H1 (cell line): ENCODE measurements at regions not wholly inside any gene's neighbourhood (a gene's known extent, or its start where the extent isn't known, plus 50 kb on each side); places are given as distances from the start of the nearest gene placed in this dataset.
A peak's percentile ranks its signal among the peaks of the same experiment; 100 is the strongest.

ENCODE experiments used
- ASH2L ChIP-seq: fragments of 200-600, 300-600 bp; sonication (generic); IDR thresholded peaks from one replicate; pipeline ENCODE4 v1.7.1; 2017; ENCODE audit warnings: low read length
- BCL11A ChIP-seq, 2 experiments: IDR thresholded peaks; one replicate each; pipeline ENCODE4 v1.6.1; 2011; ENCODE audit warnings: low read depth in 2 of 2, low read length in 2 of 2, mild to moderate bottlenecking in 2 of 2
- CBX8 ChIP-seq: fragments of 300-800, 300-1000 bp; sonication (generic); IDR thresholded peaks from 2 replicates; pipeline ENCODE4 v1.7.1; 2016; ENCODE audit warnings: low read depth, low read length, borderline replicate concordance
- CHD1 ChIP-seq: IDR thresholded peaks from 2 replicates; pipeline ENCODE4 v1.6.1; 2012; ENCODE audit warnings: low read depth, low read length, improper control_type of control experiment
- EGR1 ChIP-seq: IDR thresholded peaks from 2 replicates; pipeline ENCODE4 v1.6.1; 2011; ENCODE audit warnings: low read depth, low read length, borderline replicate concordance
- KDM4A ChIP-seq: IDR thresholded peaks from one replicate; pipeline ENCODE4 v1.7.1; 2012; ENCODE audit warnings: low read depth, mild to moderate bottlenecking, moderate library complexity, low read length, inconsistent platforms; ENCODE audit not compliant: severe bottlenecking
- KDM5A ChIP-seq: fragments of 200-600 bp; IDR thresholded peaks from 2 replicates; pipeline ENCODE4 v1.7.1; 2012; ENCODE audit warnings: mild to moderate bottlenecking, low read length, inconsistent platforms, mixed read lengths
- RFX5 ChIP-seq: IDR thresholded peaks from 2 replicates; pipeline ENCODE4 v1.6.1; 2011; ENCODE audit warnings: low read depth, low read length, improper control_type of control experiment, borderline replicate concordance
- SIN3A ChIP-seq, 2 experiments: IDR thresholded peaks in 1 of 2; conservative IDR thresholded peaks in 1 of 2; 2 replicates each; pipeline ENCODE4 v1.6.1; 2011 to 2012; ENCODE audit warnings: low read length in 2 of 2, improper control_type of control experiment in 1 of 2, low read depth in 1 of 2, mild to moderate bottlenecking in 1 of 2
- SP2 ChIP-seq: IDR thresholded peaks from 2 replicates; pipeline ENCODE4 v1.6.1; 2012; ENCODE audit warnings: mild to moderate bottlenecking, low read length, inconsistent platforms
- SRF ChIP-seq: IDR thresholded peaks from 2 replicates; pipeline ENCODE4 v1.6.1; 2011; ENCODE audit warnings: mild to moderate bottlenecking, low read depth, low read length, moderate library complexity
- TCF12 ChIP-seq: IDR thresholded peaks from 2 replicates; pipeline ENCODE4 v1.6.1; 2011; ENCODE audit warnings: low read depth, mild to moderate bottlenecking, low read length
- TF ChIP-seq, protein P1 (sequence below): IDR thresholded peaks from 2 replicates; pipeline ENCODE4 v1.6.1; 2012; ENCODE audit warnings: low read length, inconsistent platforms
- TF ChIP-seq, protein P2 (sequence below): IDR thresholded peaks from 2 replicates; pipeline ENCODE4 v1.6.1; 2011; ENCODE audit warnings: low read length, improper control_type of control experiment
- TF ChIP-seq, protein P3 (sequence below), 3 experiments: IDR thresholded peaks; 1 replicate in 2 of 3; 2 replicates in 1 of 3; pipeline versions ENCODE4 v1.5.1 to v1.6.1; 2011; ENCODE audit warnings: low read length in 3 of 3, mild to moderate bottlenecking in 3 of 3, inconsistent platforms in 2 of 3, low read depth in 1 of 3, moderate library complexity in 1 of 3; ENCODE audit not compliant: insufficient read depth in 1 of 3; ENCODE audit errors: control extremely low read depth in 1 of 3

DNA sequence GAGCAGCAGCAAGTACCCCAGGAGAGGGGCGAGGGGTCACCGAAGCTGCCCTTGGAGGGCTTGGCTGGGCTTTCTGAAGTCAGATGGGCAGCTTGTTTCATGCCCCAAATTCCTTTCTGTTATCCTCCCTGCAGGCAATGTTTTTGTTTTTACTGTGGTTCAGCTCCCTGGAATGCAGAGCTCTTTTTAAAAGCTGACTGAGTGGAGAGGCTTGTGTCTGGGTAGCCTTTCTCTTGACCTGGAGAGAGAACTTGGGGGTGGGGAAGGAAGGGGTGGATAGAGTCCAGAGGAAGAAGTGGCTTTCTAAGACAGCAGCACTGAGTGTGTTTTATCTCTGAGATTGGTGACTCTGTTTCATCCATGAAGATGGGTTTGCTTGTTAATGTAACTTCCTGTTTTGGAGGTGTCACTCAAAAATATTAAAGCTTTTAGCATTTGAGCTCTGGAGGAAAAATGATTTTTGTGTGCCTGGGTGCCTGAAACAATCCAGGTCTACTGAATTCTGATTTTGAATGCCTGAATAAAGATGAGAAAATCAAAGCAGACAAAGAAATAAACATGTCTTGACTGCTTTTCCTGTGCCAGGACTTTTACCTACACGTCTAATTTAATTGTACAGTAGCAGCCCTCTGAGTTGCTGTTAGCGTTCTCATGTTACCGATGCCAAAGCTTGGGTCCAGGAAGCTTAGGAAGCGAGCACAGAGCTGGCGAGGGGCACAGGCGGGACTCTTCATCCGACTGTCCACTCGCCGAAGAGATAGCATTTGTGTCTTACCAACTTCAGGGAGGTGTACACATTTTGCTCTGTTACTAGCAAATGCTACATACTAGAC, 78.2 kb upstream of the EEF1E1 start (continued):
- TF ChIP-seq, protein P1, sequence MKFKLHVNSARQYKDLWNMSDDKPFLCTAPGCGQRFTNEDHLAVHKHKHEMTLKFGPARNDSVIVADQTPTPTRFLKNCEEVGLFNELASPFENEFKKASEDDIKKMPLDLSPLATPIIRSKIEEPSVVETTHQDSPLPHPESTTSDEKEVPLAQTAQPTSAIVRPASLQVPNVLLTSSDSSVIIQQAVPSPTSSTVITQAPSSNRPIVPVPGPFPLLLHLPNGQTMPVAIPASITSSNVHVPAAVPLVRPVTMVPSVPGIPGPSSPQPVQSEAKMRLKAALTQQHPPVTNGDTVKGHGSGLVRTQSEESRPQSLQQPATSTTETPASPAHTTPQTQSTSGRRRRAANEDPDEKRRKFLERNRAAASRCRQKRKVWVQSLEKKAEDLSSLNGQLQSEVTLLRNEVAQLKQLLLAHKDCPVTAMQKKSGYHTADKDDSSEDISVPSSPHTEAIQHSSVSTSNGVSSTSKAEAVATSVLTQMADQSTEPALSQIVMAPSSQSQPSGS: no peak
- TF ChIP-seq SIN3A (conservative IDR thresholded peaks at IDR 0.05 in 1 of 2, IDR thresholded peaks at IDR 0.05 in 1 of 2; ENCODE audit: low read depth in 1 of 2, low read length in 2 of 2) (no peak), SRF (no peak), KDM4A (no peak), EGR1 (no peak), RFX5 (no peak), KDM5A (no peak), ASH2L (peak; percentile 42), CBX8 (no peak), CHD1 (no peak), TCF12 (peak; percentile 75; the same call in 1 of the 2 replicates), SP2 (no peak), BCL11A (IDR thresholded peaks at IDR 0.05; ENCODE audit: low read depth in 2 of 2, low read length in 2 of 2) (no peak)
- TF ChIP-seq, protein P2, sequence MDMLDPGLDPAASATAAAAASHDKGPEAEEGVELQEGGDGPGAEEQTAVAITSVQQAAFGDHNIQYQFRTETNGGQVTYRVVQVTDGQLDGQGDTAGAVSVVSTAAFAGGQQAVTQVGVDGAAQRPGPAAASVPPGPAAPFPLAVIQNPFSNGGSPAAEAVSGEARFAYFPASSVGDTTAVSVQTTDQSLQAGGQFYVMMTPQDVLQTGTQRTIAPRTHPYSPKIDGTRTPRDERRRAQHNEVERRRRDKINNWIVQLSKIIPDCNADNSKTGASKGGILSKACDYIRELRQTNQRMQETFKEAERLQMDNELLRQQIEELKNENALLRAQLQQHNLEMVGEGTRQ: no peak
- TF ChIP-seq, protein P3, sequence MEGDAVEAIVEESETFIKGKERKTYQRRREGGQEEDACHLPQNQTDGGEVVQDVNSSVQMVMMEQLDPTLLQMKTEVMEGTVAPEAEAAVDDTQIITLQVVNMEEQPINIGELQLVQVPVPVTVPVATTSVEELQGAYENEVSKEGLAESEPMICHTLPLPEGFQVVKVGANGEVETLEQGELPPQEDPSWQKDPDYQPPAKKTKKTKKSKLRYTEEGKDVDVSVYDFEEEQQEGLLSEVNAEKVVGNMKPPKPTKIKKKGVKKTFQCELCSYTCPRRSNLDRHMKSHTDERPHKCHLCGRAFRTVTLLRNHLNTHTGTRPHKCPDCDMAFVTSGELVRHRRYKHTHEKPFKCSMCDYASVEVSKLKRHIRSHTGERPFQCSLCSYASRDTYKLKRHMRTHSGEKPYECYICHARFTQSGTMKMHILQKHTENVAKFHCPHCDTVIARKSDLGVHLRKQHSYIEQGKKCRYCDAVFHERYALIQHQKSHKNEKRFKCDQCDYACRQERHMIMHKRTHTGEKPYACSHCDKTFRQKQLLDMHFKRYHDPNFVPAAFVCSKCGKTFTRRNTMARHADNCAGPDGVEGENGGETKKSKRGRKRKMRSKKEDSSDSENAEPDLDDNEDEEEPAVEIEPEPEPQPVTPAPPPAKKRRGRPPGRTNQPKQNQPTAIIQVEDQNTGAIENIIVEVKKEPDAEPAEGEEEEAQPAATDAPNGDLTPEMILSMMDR (IDR thresholded peaks at IDR 0.05; ENCODE audit: control extremely low read depth in 1 of 3, insufficient read depth in 1 of 3, low read depth in 1 of 3, low read length in 3 of 3): no peak
